H4 (cell line): ENCODE measurements at regions not wholly inside any gene's neighbourhood (a gene's known extent, or its start where the extent isn't known, plus 50 kb on each side); places are given as distances from the start of the nearest gene placed in this dataset.

Source experiments
- DNase-seq: peaks from one replicate; pipeline ENCODE4 v3.0.0-alpha.2; 2015; ENCODE audit warnings: low spot score

DNA sequence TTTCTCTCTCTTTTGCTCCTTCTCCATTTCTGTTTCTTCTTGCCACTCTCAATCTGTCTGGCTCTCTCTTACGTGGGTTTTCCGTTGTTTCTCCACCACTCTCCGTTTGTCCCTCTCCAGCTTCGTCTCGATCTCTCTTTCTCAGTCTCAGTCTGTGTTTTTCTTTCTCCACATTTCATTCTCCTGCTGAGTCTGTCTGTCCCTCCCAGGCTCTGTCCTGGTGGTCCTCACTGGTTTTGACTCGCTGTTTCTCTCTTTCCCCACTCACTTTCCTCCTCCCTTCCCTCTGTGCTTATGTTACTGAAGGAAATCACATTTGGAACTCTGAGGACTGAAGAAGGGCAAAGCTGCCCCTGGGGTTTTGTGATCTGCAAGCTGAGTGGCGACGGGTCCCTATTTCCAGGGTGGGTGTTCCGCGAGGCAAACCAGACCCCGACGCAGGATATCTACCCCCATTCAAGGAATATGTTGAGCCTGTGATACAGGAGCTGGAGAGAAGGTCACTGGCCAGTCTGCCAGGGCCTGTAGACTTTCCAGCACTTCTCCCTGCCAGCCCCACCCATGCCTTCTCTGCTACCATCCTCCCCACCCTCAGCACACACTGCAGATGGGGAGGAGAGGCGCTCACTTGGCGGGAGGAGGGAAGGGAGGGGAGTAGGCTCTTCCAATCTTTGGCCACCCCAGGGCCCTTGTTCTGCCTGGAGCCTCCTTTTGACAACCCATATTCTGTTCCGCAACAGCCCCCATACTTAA, 102.7 kb upstream of the MAP1LC3B2 start:
- DNase-seq = no peak

DNA sequence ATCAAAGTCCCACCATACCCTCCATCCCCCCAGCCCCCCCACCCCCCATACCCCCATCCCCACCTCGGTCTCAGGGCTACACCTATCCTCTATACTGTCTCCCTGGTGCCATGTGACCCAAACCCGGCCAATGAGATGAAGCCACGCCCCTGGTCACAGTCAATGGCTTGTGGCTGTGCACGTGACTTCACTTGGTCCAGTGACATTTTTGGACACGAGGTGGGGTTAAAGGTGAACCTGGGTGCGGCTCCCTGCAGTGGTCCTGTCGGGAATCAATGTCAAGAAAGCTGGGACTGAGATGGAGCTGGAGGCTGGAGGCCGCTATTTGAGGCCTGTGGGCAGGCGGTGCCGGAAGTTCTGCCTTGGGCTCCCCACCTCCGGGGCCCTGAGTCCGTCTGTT, 100.7 kb upstream of the MAP1LC3B2 start:
- DNase-seq = no peak

DNA sequence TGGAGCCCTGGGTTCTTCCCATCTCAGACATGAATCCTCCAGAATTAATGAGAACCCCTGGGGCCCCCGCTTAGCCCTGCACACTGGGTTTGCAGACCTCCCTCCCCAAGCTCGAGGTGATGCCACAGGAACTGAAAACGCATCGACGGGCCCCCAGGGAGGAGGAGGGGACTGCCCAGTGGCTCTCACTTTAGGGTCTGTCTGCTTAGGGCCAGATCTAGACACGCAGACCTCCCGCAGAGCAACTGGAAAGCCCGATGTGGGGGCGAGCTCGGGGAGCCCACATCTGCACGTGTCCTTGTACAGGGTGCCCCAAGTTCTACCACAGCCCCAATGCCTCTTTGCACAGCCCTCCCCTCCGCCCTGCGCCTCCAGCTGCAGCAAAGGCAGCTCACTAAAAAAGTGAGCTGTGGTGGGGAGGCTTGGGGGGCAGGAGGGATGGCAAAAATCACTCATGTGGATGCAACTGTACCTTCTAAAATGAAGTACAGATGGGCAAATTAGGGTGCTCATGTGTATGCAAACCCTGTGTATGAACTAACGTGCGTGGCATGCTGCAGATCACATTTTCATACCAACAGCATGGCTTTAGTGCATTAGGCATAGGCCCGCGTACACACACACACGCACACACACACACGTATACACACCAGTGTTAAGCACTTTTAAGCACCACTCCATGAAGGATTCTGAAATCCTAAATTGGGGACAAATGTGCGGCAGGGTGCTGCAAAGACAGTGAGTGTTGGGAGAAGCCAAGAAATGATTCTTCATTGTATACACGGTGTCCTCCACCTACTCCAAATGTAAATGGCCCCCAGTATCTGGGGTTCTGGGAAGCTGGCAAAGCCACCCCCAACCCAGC, 99.9 kb upstream of the MAP1LC3B2 start:
- DNase-seq = no peak

DNA sequence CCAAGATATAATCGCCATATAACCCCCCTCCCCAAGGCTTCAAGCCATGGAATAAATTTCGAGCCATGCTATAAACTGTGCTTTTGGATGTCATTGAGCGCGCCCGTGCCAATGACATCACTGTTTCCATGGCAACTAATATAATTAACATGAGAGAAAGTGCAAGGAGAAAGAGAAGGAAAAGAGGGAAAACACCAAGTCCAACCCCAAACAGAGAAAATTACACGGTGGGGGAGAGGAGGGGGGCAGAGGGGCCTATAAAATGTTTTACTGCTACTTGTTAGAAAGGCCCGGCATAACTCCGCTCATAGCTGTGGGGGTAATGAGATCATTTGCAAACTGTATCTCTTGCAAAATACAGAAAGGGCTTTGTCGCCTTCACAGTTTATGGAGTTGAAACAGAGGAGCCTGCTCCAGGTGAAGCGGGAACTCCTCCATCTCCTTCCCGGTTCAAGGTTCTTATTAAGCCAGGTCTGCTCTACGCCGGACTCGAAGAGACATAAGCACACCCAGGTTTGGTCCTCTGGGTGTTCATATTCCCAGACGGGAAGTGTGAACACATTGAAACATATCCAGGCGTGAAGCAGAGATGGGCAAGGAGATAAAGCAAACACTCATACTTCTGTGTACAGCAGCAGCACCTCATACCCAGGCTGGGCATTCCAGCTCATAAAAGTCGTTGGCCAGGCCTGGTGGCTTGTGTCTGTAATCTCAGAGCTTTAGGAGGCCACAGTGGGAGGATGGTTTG, 99.1 kb upstream of the MAP1LC3B2 start:
- DNase-seq = no peak

DNA sequence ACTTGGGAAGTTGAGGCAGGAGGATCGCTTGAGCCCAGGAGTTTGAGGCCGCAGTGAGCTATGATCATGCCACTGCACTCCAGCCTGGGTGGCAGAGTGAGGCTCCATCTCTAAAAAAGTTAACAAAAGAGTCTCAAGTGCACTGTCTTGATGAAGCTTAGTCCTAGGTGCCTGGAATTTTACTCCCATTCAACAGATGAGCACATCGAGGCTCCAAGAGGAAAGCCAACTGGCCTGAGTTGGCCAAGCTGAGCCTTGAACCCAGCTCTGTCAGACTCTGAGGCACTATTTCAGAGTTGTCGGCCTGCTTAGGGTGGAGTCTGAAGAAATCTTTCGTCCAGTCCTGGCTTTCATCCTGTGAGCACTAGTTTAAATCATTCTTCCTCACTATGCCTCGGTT, 98.1 kb upstream of the MAP1LC3B2 start:
- no peak for DNase-seq

DNA sequence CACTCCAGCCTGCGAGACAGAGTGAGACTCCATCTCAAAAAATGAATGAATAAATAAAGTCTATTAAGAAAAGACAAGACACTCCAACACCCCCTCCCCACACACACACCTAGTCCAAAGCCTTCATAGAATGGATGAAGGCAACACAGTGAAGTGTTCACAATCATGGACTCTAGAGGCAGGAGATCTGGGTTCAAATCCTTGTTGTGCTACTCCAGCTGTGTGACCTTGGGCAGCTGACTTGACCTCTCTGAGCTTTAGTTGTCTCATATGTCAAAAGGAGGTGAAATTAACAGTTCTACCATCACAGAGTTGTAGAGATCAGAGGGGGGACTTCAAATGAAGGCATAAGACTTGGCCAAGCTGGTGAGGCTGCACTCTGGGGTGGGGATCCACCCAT, 95.8 kb upstream of the MAP1LC3B2 start:
- no peak for DNase-seq

DNA sequence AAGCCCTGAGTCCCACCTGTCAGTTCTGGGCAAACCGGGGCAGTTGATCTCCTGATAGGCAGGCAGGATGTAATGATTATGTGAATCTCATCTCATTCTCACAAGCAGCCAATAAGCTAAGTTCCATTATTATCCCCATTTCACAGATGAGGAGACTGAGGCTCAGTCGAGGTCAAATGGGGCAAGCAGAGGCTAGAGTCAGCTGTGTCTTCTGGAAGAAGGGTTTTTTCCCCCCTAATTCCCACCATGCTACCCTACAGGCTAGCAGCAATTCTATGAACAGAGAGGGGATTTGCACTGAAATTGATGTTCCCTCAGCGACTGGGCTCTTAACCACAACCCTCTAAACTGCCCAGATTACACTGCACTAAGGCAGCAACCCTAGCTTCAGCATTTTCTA, 93.8 kb upstream of the MAP1LC3B2 start:
- DNase-seq = no peak

DNA sequence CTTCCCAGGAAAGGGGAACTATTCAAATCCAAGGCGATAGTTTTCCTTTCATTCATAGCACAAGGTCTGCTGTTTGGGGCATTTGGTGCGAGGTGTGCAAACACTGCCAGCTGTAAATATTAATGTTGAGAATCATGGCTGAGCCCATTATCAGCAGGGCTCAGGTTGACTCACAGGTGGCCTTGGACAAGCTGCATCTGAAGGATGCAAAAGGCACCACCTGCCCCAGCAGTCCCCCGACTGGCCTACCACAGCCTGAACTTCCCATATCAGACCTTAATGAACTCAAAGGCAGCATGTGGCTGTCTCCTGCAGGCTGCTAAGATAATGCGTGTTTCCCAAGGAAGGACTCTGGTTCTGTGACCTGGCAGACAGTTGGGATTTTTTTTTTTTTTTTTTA, 93.3 kb upstream of the MAP1LC3B2 start:
- no peak for DNase-seq

DNA sequence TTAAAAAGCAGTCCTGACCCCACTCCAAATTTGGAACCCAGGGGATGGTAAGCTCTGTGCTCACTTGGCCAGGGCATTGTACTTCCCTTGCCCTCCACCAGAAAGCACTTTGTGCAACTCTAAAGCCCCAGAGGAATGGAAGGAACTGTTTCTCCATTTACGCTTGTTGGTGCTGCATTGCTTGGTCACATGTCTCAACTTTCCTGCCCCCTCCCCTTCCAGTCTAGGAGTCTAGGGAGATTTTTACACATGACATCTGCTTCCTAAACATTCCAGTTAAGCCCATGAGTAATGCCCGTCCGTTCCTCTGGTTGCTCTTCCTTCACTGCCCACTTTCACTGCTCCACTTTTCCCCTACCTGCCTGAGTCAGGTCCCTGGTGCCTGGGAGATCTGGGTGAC, 92.6 kb upstream of the MAP1LC3B2 start:
- no peak for DNase-seq

DNA sequence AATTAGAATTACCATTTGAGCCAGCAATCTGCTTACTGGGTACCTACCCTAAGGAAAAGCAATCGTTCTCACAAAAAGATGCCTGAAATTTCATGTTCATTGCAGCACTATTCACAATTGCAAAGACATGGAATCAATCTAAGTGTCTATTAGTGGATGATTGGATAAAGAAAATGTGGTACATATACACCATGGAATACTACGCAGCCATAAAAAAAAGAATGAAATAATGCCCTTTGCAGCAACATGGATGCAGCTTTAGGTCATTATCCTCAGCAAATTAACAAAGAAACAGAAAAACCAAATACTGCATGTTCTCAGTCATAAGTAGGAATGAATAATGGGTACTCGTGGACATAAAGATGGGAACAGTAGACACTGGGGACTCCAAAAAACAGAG, 89.8 kb upstream of the MAP1LC3B2 start:
- no peak for DNase-seq

DNA sequence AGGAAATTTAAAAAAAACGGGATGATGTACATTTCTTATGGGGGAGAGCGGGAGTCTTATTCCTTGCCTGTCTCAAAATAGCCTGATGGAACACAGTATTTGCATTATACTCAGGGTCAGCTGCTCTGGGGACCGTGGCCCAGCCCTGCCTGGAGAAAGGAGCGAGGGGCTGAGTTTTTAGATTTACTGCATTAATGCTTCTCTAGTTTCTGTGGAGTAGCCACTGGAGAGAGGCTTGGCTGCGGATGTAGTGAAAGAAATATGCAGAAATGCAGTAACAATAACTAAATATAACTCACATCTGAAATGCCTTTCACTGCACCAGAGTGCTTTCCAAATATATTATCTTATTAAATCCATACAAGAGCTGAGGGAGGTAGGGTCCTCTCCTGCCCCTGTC, 87.6 kb upstream of the MAP1LC3B2 start:
- no peak for DNase-seq

DNA sequence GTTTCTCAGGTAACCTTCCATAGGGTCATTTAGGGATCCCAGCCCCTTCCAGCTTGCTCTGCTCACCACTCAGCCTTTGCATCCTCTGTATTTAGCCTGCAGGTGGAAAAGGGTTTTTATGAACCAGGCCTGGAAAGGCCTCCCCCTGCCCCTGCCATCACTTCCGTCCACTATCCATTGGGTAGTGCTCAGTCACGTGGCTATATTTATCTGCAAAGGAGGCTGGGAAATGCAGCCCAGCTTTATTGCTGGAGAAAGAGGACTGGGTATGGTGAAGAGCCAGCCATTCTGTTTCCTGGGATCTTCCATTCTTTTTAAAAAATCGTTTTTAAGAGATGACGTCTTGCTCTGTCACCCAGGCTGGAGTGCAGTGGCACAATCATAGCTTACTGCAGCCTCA, 87.0 kb upstream of the MAP1LC3B2 start:
- no peak for DNase-seq

DNA sequence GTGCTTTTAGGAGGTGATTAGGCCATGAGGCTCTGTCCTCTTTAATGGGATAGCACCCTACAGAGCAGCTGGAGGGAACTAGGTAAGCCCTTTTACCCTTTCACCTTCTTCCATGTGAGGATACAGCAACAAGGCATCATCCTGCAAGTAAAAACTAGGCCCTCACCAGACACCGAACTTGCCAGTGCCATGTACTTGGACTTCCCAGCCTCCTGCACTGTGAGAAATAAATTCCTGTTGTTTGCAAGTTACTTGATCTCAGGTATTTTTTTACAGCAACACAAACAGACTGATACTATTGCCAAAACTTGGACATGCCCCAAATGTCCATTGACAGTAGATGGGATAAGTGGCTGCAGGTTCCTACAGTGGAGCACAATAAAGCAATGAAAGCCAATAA, 85.8 kb upstream of the MAP1LC3B2 start:
- DNase-seq = no peak

DNA sequence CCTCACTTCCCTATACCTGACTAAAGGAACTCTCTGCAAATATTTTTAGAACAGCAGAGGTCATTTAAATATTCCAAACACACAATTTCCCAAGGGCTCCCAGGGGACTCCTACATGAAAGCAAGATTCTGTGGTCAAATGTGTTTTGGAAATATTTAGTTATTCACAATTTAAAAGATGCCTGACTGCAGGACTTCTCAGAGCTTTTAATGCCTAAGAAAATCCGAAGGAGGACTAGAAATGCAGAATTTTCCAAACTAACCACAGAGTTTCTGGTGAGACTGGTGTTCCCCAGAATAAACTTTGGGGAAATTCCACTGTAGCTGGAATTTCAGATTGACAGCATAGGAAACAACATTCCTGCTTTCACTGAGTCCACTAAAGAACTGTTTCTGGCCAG, 84.8 kb upstream of the MAP1LC3B2 start:
- DNase-seq = no peak

DNA sequence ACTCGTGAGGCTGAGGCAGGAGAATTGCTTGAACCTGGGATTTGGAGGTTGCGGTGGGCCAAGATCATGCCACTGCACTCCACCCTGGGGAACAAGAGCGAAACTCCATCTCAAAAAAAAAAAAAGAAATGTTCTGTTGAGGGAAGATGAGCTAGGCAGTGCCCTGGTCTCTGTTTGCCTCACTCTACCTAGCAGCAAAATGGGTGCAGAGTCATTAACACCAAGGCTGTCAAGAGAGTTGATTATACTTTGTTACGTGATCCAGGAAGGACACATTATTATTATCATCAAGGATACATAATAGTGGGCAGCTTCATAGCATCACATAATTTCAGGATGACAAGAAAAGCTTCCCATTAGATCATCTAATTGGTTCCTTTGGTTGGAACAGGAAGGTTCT, 84.3 kb upstream of the MAP1LC3B2 start:
- DNase-seq = no peak

DNA sequence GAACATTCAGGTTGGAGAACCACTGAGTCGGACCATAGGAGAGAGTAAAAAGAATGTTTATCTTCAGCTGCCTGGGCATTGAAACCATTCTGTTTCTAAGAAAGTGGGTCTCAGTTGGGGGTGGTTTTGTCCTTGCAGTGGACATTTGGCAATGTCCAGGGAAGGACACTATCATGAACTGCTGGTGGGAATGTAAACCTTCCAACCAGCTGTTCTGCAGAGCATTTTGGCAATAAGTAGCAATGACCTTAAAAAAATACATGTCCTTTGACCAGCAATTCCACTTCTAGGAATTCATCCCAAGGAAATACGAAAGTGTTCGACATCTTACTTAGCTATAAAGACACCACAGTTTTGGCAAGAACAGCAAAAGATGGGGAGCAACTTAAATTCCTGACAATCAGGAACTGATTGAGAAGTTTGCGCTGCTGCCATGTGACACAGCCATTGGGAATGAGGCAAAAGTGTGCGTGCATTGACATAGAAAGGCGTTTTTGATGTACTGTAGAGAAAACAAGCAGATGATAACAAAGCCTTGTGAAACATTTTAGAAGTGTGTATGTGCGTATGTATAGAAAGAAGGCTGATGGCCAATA, 82.9 kb upstream of the MAP1LC3B2 start:
- no peak for DNase-seq

DNA sequence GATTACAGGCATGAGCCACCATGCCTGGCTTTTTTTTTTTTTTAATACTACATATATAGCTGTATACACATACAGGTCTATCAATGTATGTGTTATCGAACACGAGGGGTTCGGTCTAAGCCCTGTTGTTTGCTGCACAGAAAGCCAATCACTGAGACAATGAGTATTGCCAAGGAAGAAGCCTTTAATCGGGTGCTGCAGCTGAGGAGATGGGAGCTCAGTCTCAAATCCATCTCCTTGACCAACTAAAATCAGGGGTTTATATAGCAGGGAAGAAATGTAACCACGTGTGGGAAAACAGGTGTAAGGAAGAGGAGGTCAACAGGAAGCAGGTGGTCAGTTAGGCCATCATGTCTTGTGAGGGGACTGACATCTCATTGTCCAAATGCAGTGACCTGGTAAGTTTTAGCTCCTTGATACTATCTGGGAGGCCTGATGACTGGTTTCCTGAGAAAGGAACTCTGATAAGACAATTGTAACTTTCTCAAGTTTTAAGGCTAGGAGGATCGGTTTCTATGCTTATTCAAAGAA, 80.9 kb upstream of the MAP1LC3B2 start:
- no peak for DNase-seq

DNA sequence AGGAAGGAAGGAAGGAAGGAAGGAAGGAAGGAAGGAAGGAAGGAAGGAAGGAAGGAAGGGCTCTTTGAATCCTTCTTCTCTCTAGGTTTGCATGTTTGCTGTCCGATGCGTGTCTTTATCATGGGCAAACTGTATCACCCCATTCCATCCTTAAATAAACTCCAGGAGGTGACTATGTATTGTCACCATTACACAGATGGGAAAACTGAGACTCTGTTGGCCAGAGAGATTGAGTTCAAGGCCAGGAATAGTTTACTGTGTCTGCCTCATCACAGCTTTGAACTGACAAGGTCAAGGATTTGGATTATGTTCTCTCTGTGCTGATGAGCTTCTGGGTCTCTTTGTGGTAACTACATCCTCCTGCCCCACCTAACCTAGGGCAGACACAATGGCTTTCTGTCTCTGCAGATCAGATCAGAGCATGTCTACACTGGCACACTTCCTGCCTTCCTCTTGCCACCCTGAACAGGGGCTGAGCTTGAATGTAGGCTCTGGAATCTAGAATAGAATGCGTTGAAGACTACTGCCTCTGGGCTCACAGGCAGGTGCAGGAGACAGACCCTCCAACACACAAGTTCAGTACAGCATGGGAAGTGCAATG, 78.9 kb upstream of the MAP1LC3B2 start:
- no peak for DNase-seq

DNA sequence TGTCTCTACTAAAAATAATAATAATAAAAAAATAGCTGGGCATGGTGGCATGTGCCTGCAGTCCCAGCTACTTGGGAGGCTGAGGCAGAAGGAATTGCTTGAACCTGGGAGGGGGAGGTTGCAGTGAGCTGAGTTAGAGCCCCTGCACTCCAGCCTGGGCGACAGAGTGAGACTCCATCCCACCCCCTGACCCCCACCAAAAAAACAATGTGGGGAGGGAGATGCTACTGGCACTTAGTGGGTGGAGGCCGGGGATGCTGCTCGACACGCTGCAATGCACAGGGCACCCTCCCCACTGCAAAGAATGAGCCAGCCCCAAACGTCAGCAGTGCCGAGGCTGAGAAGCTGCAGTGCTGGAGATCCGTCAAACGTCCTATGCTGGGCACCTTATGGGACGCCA, 77.5 kb upstream of the MAP1LC3B2 start:
- no peak for DNase-seq

DNA sequence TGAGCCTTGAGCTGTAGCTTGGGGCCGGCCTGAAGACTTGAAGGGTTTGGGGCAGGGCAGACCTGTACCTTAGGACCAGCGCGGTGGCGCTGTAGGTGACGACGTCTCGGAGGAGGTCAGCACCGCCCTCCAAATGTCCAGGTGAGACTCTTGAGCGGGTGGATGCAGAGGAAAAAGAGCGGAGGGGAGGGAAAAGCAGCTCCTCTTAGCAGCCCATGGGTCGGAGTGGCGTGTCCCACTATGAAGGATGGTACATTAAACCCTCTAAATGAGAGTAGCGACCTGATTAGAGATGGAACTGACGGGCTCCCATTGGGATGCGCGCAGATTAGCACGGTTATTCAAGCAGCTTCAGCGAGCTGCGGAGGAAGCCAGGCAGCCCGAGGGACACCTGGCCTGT, 77.0 kb upstream of the MAP1LC3B2 start:
- DNase-seq = no peak

DNA sequence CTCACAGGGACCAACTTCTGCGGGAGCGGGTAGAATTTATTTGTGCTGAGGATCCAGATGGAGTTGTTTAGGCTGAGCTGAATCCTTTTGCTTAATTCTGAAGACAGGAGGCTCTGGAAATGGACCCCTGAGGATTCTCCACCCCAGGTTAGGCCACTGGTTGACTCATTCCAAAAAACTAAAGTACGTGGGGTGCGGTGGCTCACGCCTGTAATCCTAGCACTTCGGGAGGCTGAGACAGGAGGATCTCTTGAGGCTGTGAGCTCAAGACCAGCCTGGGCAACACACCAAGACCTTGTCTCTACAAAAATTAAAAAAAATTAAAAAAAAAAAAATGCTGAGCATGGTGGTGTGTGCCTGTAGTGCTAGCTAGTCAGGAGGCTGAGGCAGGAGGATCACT, 76.3 kb upstream of the MAP1LC3B2 start:
- no peak for DNase-seq
